ENCODE measurements at regions not wholly inside any gene's neighbourhood (a gene's known extent, or its start where the extent isn't known, plus 50 kb on each side); places are given as distances from the start of the nearest gene placed in this dataset.

DNA sequence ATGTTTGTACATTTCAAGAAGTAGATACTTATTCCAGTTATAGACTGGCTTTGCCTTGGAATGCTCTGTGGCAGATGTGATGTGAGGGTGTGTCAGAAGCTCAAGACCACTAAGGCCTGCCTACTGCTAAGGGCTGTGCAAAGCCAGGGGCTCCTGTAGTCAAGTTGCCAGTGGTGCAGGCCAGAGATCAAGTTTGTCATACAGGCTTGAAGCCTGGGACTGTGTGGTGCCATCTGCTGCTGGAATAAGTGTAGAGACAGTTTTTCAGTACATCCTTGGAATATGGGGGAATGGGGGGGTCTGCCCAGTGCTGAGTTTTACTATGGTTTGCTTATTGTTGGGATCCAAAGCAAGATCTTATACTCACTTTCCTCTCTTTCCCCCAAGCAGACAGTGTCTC, 649.9 kb upstream of the FOXG1 start:
- TF ChIP-seq ZBTB7A (tag by site-specific recombination; IDR thresholded peaks at IDR 0.05; ENCODE audit: low read depth) (no peak), ZNF148 (tag by site-specific recombination; IDR thresholded peaks at IDR 0.05; ENCODE audit: borderline replicate concordance) (no peak)
- TF ChIP-seq, protein P1, sequence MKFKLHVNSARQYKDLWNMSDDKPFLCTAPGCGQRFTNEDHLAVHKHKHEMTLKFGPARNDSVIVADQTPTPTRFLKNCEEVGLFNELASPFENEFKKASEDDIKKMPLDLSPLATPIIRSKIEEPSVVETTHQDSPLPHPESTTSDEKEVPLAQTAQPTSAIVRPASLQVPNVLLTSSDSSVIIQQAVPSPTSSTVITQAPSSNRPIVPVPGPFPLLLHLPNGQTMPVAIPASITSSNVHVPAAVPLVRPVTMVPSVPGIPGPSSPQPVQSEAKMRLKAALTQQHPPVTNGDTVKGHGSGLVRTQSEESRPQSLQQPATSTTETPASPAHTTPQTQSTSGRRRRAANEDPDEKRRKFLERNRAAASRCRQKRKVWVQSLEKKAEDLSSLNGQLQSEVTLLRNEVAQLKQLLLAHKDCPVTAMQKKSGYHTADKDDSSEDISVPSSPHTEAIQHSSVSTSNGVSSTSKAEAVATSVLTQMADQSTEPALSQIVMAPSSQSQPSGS (tag by site-specific recombination; IDR thresholded peaks at IDR 0.05; ENCODE audit: low read depth), result no peak

Data from HEK293 (cell line).